Activated CD4-positive, alpha-beta T cell treated with anti-CD3 and anti-CD28 coated beads for 36 hours (primary cell): ENCODE measurements at regions not wholly inside any gene's neighbourhood (a gene's known extent, or its start where the extent isn't known, plus 50 kb on each side); places are given as distances from the start of the nearest gene placed in this dataset.
A peak's percentile ranks its signal among the peaks of the same experiment; 100 is the strongest.
"Not testable (repeated sequence)": the region's sequence is repeated elsewhere in the genome, so short reads cannot be mapped to it uniquely, and the experiment has no call there.

Source experiments
- ATAC-seq: fragments of 200-7000 bp; cut with Tn5 transposase; one replicate; pipeline ENCODE4 v1.10.0; 2021; ENCODE audit warnings: mild to moderate bottlenecking, moderate library complexity
- CTCF ChIA-PET: fragments of 350-600 bp; sonication (Branson Sonifier 250); formaldehyde crosslinking; loops from one replicate; lab custom pipeline; 2021; ENCODE audit warnings: antibody characterized with exemption; lab: Charles Lee
- POLR2A ChIA-PET: fragments of 350-600 bp; sonication (Branson Sonifier 250); formaldehyde crosslinking; loops from one replicate; lab custom pipeline; 2021; ENCODE audit warnings: antibody characterized with exemption, inconsistent platforms; lab: Charles Lee
- DNase-seq: peaks from one replicate; pipeline ENCODE4 v3.0.0-alpha.2; 2020
- H3K27ac Mint-ChIP-seq: one replicate; pipeline ENCODE4 v1.8.0; 2021; ENCODE audit warnings: mixed read lengths
- H3K27me3 Mint-ChIP-seq: one replicate; pipeline ENCODE4 v1.8.0; 2021; ENCODE audit warnings: mixed read lengths
- H3K36me3 Mint-ChIP-seq: one replicate; pipeline ENCODE4 v1.8.0; 2021; ENCODE audit warnings: low read depth, mixed read lengths
- H3K4me1 Mint-ChIP-seq: one replicate; pipeline ENCODE4 v1.8.0; 2021; ENCODE audit warnings: mixed read lengths
- H3K4me3 Mint-ChIP-seq: one replicate; pipeline ENCODE4 v1.8.0; 2021; ENCODE audit warnings: mild to moderate bottlenecking, moderate library complexity, mixed read lengths
- H3K9me3 Mint-ChIP-seq: one replicate; pipeline ENCODE4 v1.8.0; 2021; ENCODE audit warnings: low read depth, mixed read lengths
- intact Hi-C, 2 experiments: fragments of 100-400 bp; cut with DNase I in 1 of 2; cut with micrococcal nuclease in 1 of 2; formaldehyde crosslinking; loops; one replicate each; pipeline versions ENCODE4 v1.14.2 to v1.15.1; 2022 to 2024; cut with DNase I, micrococcal nuclease

- CTCF ChIA-PET: interaction anchor here (0.6 kb wide), 1 partner anchor 48 kb away, joined by 3 read pairs; no protein-coding TSS in a partner anchor
- H3K4me1 Mint-ChIP-seq, DNase-seq, H3K9me3 Mint-ChIP-seq, ATAC-seq, POLR2A ChIA-PET, intact Hi-C loops, H3K27ac Mint-ChIP-seq, H3K4me3 Mint-ChIP-seq, H3K36me3 Mint-ChIP-seq: not testable (repeated sequence)
- H3K27me3 Mint-ChIP-seq: peaks cover 30% of the 10 kb centered on the region
Measured at GRCh38 chr11:13139085-13139484, 130.0 kb downstream of the RASSF10 start.

GRCh38 chr11:13140028-13140870 lies 131.1 kb downstream of the RASSF10 start:
- Mint-ChIP-seq H3K27me3 (peaks cover 24% of the 10 kb centered on the region), H3K36me3 (no peaks in the 10 kb centered on the region)
- CTCF ChIA-PET: interaction anchor here (0.6 kb wide), 1 partner anchor 701 kb away, joined by 3 read pairs; no protein-coding TSS in a partner anchor

GRCh38 chr11:13140873-13141655 lies 131.9 kb downstream of the RASSF10 start:
- ATAC-seq (no peak), DNase-seq (no peak)
- Mint-ChIP-seq H3K27ac (no peak overlapping the region), H3K4me3 (no peak overlapping the region), H3K9me3 (no peaks in the 10 kb centered on the region), H3K4me1 (no peaks in the 10 kb centered on the region), H3K36me3 (no peaks in the 10 kb centered on the region), H3K27me3 (peaks cover 25% of the 10 kb centered on the region)
- CTCF ChIA-PET: interaction anchor here (0.7 kb wide), 1 partner anchor 221 kb away, joined by 4 read pairs; no protein-coding TSS in a partner anchor
- POLR2A ChIA-PET: no interaction called here
- intact Hi-C loops: no loop called here

More at GRCh38 chr11:13140028-13140870, 131.1 kb downstream of the RASSF10 start:
- Mint-ChIP-seq H3K27ac (no peak overlapping the region), H3K9me3 (no peaks in the 10 kb centered on the region), H3K4me1 (no peaks in the 10 kb centered on the region), H3K4me3 (no peak overlapping the region)
- no peak for DNase-seq
- intact Hi-C loops: no loop called here
- ATAC-seq: no peak
- POLR2A ChIA-PET: no interaction called here

GRCh38 chr11:13141731-13142709 lies 132.9 kb downstream of the RASSF10 start:
- intact Hi-C loops: no loop called here
- Mint-ChIP-seq H3K27ac (no peak overlapping the region), H3K4me3 (no peak overlapping the region), H3K36me3 (no peaks in the 10 kb centered on the region), H3K9me3 (no peaks in the 10 kb centered on the region), H3K4me1 (no peaks in the 10 kb centered on the region), H3K27me3 (peaks cover 18% of the 10 kb centered on the region)
- DNase-seq (no peak), ATAC-seq (no peak)
- CTCF ChIA-PET: interaction anchor here (0.7 kb wide), 1 partner anchor 220 kb away, joined by 4 read pairs; no protein-coding TSS in a partner anchor
- POLR2A ChIA-PET: no interaction called here

GRCh38 chr11:13143486-13144297 lies 133.9 kb upstream of the BMAL1 start:
- Mint-ChIP-seq H3K9me3 (no peaks in the 10 kb centered on the region), H3K4me1 (no peaks in the 10 kb centered on the region), H3K4me3 (no peak overlapping the region), H3K36me3 (no peaks in the 10 kb centered on the region), H3K27ac (no peak overlapping the region), H3K27me3 (peaks cover 11% of the 10 kb centered on the region)
- intact Hi-C loops: no loop called here
- CTCF ChIA-PET: no interaction called here
- peak; percentile 44 for ATAC-seq
- POLR2A ChIA-PET: no interaction called here
- DNase-seq: no peak

- ChIA-PET CTCF (no interaction called here), POLR2A (no interaction called here)
- peaks cover 4% of the 10 kb centered on the region for H3K27me3 Mint-ChIP-seq
- no peak overlapping the region for H3K4me3 Mint-ChIP-seq
- H3K27ac Mint-ChIP-seq: no peak overlapping the region
- intact Hi-C loops: no loop called here
- H3K4me1 Mint-ChIP-seq: no peaks in the 10 kb centered on the region
- DNase-seq: no peak
- no peaks in the 10 kb centered on the region for H3K36me3 Mint-ChIP-seq
- no peak for ATAC-seq
- H3K9me3 Mint-ChIP-seq: no peaks in the 10 kb centered on the region
Measured at GRCh38 chr11:13145461-13145860, 132.1 kb upstream of the BMAL1 start.

- intact Hi-C loops: loop anchor here in 1 of 2 experiments (5.0 kb wide), 1 partner anchor 188 kb away; no protein-coding TSS in a partner anchor
- POLR2A ChIA-PET: no interaction called here
- no peaks in the 10 kb centered on the region for H3K4me1 Mint-ChIP-seq
Measured at GRCh38 chr11:13149991-13150390, 127.6 kb upstream of the BMAL1 start.

GRCh38 chr11:13150487-13150886 lies 127.1 kb upstream of the BMAL1 start:
- no peak for DNase-seq
- ChIA-PET CTCF (no interaction called here), POLR2A (no interaction called here)
- intact Hi-C loops: loop anchor here in 1 of 2 experiments (5.0 kb wide), 1 partner anchor 188 kb away; no protein-coding TSS in a partner anchor
- Mint-ChIP-seq H3K36me3 (no peaks in the 10 kb centered on the region), H3K27me3 (peaks cover 10% of the 10 kb centered on the region), H3K27ac (no peak overlapping the region), H3K4me1 (no peaks in the 10 kb centered on the region), H3K4me3 (no peak overlapping the region), H3K9me3 (no peaks in the 10 kb centered on the region)
- no peak for ATAC-seq

More at GRCh38 chr11:13149991-13150390, 127.6 kb upstream of the BMAL1 start:
- ATAC-seq (no peak), DNase-seq (no peak)
- Mint-ChIP-seq H3K27ac (no peak overlapping the region), H3K36me3 (no peaks in the 10 kb centered on the region), H3K4me3 (no peak overlapping the region), H3K27me3 (peaks cover 12% of the 10 kb centered on the region), H3K9me3 (no peaks in the 10 kb centered on the region)
- CTCF ChIA-PET: no interaction called here

- ChIA-PET POLR2A (no interaction called here), CTCF (no interaction called here)
- Mint-ChIP-seq H3K4me1 (no peaks in the 10 kb centered on the region), H3K9me3 (no peaks in the 10 kb centered on the region), H3K27ac (no peak overlapping the region), H3K36me3 (no peaks in the 10 kb centered on the region), H3K27me3 (peaks cover 9% of the 10 kb centered on the region), H3K4me3 (no peak overlapping the region)
- DNase-seq (no peak), ATAC-seq (no peak)
- intact Hi-C loops: loop anchor here in 1 of 2 experiments (5.0 kb wide), 1 partner anchor 190 kb away; no protein-coding TSS in a partner anchor
Measured at GRCh38 chr11:13152264-13152663, 125.3 kb upstream of the BMAL1 start.
